ENCODE measurements at regions not wholly inside any gene's neighbourhood (a gene's known extent, or its start where the extent isn't known, plus 50 kb on each side); places are given as distances from the start of the nearest gene placed in this dataset.

DNA sequence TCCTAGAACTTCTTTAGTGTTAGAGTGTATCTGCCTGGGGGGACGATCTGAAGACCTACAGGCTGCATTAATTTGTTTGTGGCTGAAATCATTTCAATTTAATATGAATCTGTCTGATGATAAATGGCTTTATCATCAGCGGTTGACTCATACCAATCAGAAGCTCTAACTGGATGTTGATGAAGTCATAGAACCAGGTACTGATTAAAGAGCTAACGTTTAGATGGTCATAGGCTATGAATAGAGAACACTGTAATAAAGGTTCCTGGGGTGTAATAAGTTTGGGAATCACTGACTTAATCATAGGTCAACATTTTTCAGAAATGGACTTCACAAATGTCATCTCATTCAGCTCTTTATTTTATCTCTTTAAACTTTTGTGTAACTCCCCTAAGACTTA lies 329.9 kb downstream of the MSX2 start:
- DNase-seq: no peak
- Histone ChIP-seq H3K27me3 (no peaks in the 10 kb centered on the region), H3K36me3 (no peaks in the 10 kb centered on the region), H3K4me1 (peaks cover 0 to under 1% (median 0%) of the 10 kb centered on the region in 4 donors), H3K27ac (no peak overlapping the region), H3K4me3 (no peak overlapping the region), H3K9me3 (no peaks in the 10 kb centered on the region)
- WGBS, 5 donors: 56 to 83% (median 68%) methylated on average over 3 of the region's 3 CpGs
- intact Hi-C loops (cut with DNase I; ENCODE audit: low total_unique reads): no loop called here
- no peak for TF ChIP-seq POLR2AphosphoS5 (IDR thresholded peaks at IDR 0.05)
- TF ChIP-seq, protein P1, sequence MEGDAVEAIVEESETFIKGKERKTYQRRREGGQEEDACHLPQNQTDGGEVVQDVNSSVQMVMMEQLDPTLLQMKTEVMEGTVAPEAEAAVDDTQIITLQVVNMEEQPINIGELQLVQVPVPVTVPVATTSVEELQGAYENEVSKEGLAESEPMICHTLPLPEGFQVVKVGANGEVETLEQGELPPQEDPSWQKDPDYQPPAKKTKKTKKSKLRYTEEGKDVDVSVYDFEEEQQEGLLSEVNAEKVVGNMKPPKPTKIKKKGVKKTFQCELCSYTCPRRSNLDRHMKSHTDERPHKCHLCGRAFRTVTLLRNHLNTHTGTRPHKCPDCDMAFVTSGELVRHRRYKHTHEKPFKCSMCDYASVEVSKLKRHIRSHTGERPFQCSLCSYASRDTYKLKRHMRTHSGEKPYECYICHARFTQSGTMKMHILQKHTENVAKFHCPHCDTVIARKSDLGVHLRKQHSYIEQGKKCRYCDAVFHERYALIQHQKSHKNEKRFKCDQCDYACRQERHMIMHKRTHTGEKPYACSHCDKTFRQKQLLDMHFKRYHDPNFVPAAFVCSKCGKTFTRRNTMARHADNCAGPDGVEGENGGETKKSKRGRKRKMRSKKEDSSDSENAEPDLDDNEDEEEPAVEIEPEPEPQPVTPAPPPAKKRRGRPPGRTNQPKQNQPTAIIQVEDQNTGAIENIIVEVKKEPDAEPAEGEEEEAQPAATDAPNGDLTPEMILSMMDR (IDR thresholded peaks at IDR 0.05): no peak
- TF ChIP-seq EP300 (IDR thresholded peaks at IDR 0.05): no peak
- TF ChIP-seq POLR2A (IDR thresholded peaks at IDR 0.05): no peak

DNA sequence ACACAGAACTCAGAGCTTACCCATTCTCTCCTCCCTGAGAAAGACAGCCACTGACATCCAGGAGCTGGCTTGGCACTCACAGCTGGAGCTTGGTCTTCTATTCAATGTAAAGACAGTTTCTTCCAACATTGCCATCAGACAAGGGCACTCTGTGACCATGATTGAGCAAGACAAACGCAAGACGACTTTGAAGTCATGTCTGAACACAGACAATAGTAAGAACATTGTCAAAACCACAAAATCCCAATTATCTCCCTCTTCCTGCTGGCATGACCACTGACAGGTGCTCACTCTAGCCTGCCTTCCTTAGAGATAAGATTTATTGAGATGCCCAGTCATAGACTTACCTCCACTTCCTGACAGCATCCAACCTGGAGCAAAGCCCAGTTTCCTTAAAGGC lies 328.0 kb downstream of the MSX2 start:
- no peaks in the 10 kb centered on the region for H3K36me3 ChIP-seq
- no peaks in the 10 kb centered on the region for H3K9me3 ChIP-seq
- no peaks in the 10 kb centered on the region for H3K27me3 ChIP-seq
- 75 to 88% (median 80%) methylated on average over 2 of the region's 2 CpGs for WGBS, 5 donors
- no peak overlapping the region for H3K27ac ChIP-seq
- no peak for DNase-seq
- H3K4me1 ChIP-seq: no peaks in the 10 kb centered on the region
- no peak overlapping the region for H3K4me3 ChIP-seq
- intact Hi-C loops (cut with DNase I; ENCODE audit: low total_unique reads): no loop called here
- TF ChIP-seq POLR2AphosphoS5 (IDR thresholded peaks at IDR 0.05) (no peak), POLR2A (IDR thresholded peaks at IDR 0.05) (no peak), EP300 (IDR thresholded peaks at IDR 0.05) (no peak)
- TF ChIP-seq, protein P1 (IDR thresholded peaks at IDR 0.05): no peak

DNA sequence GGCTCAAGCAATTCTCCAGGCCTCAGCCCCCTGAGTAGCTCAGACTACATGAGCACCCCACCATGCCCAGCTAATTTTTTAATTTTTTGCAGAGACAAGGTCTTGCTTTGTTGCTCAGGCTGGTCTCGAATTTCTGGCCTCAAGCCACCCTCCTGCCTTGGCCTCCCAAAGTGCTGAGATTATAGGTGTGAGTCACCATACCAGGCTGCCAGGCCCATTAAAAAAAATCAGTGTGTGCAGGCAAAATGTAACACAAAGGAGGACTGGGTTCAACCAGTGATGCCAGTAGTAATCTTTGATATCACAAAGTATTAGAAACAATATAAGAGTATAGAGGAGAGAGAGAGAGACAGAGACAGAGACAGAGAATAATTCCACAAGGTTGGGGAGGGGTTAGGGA lies 322.7 kb downstream of the MSX2 start:
- intact Hi-C loops (cut with DNase I; ENCODE audit: low total_unique reads): no loop called here
- TF ChIP-seq EP300 (IDR thresholded peaks at IDR 0.05) (no peak), POLR2A (IDR thresholded peaks at IDR 0.05) (no peak), POLR2AphosphoS5 (IDR thresholded peaks at IDR 0.05) (no peak)
- TF ChIP-seq, protein P1 (IDR thresholded peaks at IDR 0.05): no peak
- WGBS, 5 donors: 23 to 59% (median 44%) methylated on average over 1 of the region's 1 CpG
- H3K27me3 ChIP-seq: no peaks in the 10 kb centered on the region
- no peak for DNase-seq
- no peaks in the 10 kb centered on the region for H3K4me1 ChIP-seq
- no peaks in the 10 kb centered on the region for H3K9me3 ChIP-seq
- no peak overlapping the region for H3K4me3 ChIP-seq
- no peak overlapping the region for H3K27ac ChIP-seq
- H3K36me3 ChIP-seq: no peaks in the 10 kb centered on the region

DNA sequence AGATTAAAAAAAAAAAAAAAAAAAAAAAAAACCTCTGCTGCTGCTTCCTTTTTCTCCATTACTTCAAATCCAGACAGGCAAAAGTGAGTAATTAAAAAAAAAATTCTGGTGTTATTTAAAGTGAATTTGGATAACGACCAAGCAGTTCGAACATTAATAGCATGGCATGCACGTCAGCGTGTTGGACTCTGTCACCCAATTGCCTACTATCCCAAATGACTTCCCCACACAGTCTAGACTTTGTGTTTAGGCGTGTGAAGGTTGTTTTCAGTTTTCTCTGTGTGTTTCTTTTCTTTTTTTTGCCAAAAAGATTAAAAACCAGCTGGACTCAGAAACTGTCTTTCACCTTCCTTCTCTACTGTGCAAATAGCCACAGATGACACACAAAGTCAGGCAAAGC lies 321.4 kb downstream of the MSX2 start:
- 67 to 85% (median 78%) methylated on average over 5 of the region's 5 CpGs for WGBS, 5 donors
- H3K9me3 ChIP-seq: no peaks in the 10 kb centered on the region
- intact Hi-C loops (cut with DNase I; ENCODE audit: low total_unique reads): no loop called here
- H3K27ac ChIP-seq: no peak overlapping the region
- no peaks in the 10 kb centered on the region for H3K4me1 ChIP-seq
- no peaks in the 10 kb centered on the region for H3K27me3 ChIP-seq
- H3K4me3 ChIP-seq: no peak overlapping the region
- no peaks in the 10 kb centered on the region for H3K36me3 ChIP-seq
- no peak for DNase-seq
- TF ChIP-seq POLR2A (IDR thresholded peaks at IDR 0.05): no peak

DNA sequence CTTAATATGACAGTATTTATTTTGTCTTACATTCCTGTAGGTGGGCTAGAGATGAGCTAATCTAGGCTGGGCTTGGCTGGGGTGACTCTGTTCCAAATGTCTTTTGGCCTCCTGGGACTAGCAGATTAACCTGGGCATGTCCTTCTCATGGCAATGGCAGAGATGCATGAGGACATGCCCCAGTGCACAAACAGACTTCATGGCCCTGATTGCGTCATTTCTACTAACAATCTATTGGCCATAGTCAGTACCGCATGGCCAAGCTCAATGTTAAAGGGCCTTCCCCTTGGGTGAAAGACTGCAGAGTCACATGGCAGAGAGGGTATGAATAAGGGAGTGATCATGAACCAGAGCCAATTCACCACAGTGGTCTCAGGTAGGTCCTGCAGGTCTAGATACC lies 313.4 kb downstream of the MSX2 start:
- 95 to 100% (median 98%) methylated on average over 2 of the region's 2 CpGs for WGBS, 5 donors
- intact Hi-C loops (cut with DNase I; ENCODE audit: low total_unique reads): no loop called here
- no peak for DNase-seq
- H3K27ac ChIP-seq: no peak overlapping the region
- TF ChIP-seq, protein P1 (IDR thresholded peaks at IDR 0.05): no peak
- TF ChIP-seq EP300 (IDR thresholded peaks at IDR 0.05) (no peak), POLR2AphosphoS5 (IDR thresholded peaks at IDR 0.05) (no peak), POLR2A (IDR thresholded peaks at IDR 0.05) (no peak)
- H3K36me3 ChIP-seq: no peaks in the 10 kb centered on the region
- H3K27me3 ChIP-seq: no peaks in the 10 kb centered on the region
- peaks cover 0 to 3% (median 0%) of the 10 kb centered on the region in 4 donors for H3K4me1 ChIP-seq
- peaks cover 0 to 4% (median 0%) of the 10 kb centered on the region in 4 donors for H3K9me3 ChIP-seq
- no peak overlapping the region for H3K4me3 ChIP-seq
